ENCODE measurements at regions not wholly inside any gene's neighbourhood (a gene's known extent, or its start where the extent isn't known, plus 50 kb on each side); places are given as distances from the start of the nearest gene placed in this dataset.

GRCh38 chr10:123479640-123480039 lies 186.5 kb upstream of the GPR26 start:
- no peak for DNase-seq (ENCODE audit: low read depth in 1 of 2, low spot score in 1 of 2)
- Histone ChIP-seq H3K27ac (replicated peaks) (no peak overlapping the region), H3K4me3 (replicated peaks; ENCODE audit: insufficient read depth, low read length) (no peak overlapping the region), H3K27me3 (ENCODE audit: insufficient read depth, poor library complexity, severe bottlenecking) (no peaks in the 10 kb centered on the region)
- TF ChIP-seq POLR2AphosphoS5 (IDR thresholded peaks at IDR 0.05; ENCODE audit: low read depth) = no peak
- TF ChIP-seq GABPA (IDR thresholded peaks at IDR 0.05; ENCODE audit: low read depth) = no peak

GRCh38 chr10:123480344-123480743 lies 185.8 kb upstream of the GPR26 start:
- peaks cover 3% of the 10 kb centered on the region for H3K27me3 ChIP-seq (ENCODE audit: insufficient read depth, poor library complexity, severe bottlenecking)
- no peak overlapping the region for H3K27ac ChIP-seq (replicated peaks)
- no peak for DNase-seq (ENCODE audit: low read depth in 1 of 2, low spot score in 1 of 2)
- H3K4me3 ChIP-seq (replicated peaks; ENCODE audit: insufficient read depth, low read length) = no peak overlapping the region
- TF ChIP-seq GABPA (IDR thresholded peaks at IDR 0.05; ENCODE audit: low read depth) (no peak), POLR2AphosphoS5 (IDR thresholded peaks at IDR 0.05; ENCODE audit: low read depth) (no peak), REST (IDR thresholded peaks at IDR 0.05; ENCODE audit: insufficient replicate concordance, low read depth) (no peak), CTCF (IDR thresholded peaks at IDR 0.05; ENCODE audit: insufficient read depth, low read length) (no peak), SPI1 (IDR thresholded peaks at IDR 0.05; ENCODE audit: borderline replicate concordance, low read depth) (no peak)

GRCh38 chr10:123480845-123481244 lies 185.3 kb upstream of the GPR26 start:
- Histone ChIP-seq H3K27me3 (ENCODE audit: insufficient read depth, poor library complexity, severe bottlenecking) (peaks cover 3% of the 10 kb centered on the region), H3K4me3 (replicated peaks; ENCODE audit: insufficient read depth, low read length) (no peak overlapping the region), H3K27ac (replicated peaks) (no peak overlapping the region)
- TF ChIP-seq REST (IDR thresholded peaks at IDR 0.05; ENCODE audit: insufficient replicate concordance, low read depth) = no peak
- no peak for TF ChIP-seq SPI1 (IDR thresholded peaks at IDR 0.05; ENCODE audit: borderline replicate concordance, low read depth)
- TF ChIP-seq GABPA (IDR thresholded peaks at IDR 0.05; ENCODE audit: low read depth) = no peak
- no peak for TF ChIP-seq POLR2AphosphoS5 (IDR thresholded peaks at IDR 0.05; ENCODE audit: low read depth)
- no peak for TF ChIP-seq CTCF (IDR thresholded peaks at IDR 0.05; ENCODE audit: insufficient read depth, low read length)
- DNase-seq (ENCODE audit: low read depth in 1 of 2, low spot score in 1 of 2) = no peak

GRCh38 chr10:123484722-123485121 lies 181.4 kb upstream of the GPR26 start:
- no peak overlapping the region for H3K4me3 ChIP-seq (replicated peaks; ENCODE audit: insufficient read depth, low read length)
- peaks cover 3% of the 10 kb centered on the region for H3K27me3 ChIP-seq (ENCODE audit: insufficient read depth, poor library complexity, severe bottlenecking)
- TF ChIP-seq CTCF (IDR thresholded peaks at IDR 0.05; ENCODE audit: insufficient read depth, low read length) (no peak), GABPA (IDR thresholded peaks at IDR 0.05; ENCODE audit: low read depth) (no peak), REST (IDR thresholded peaks at IDR 0.05; ENCODE audit: insufficient replicate concordance, low read depth) (no peak), SPI1 (IDR thresholded peaks at IDR 0.05; ENCODE audit: borderline replicate concordance, low read depth) (no peak), POLR2AphosphoS5 (IDR thresholded peaks at IDR 0.05; ENCODE audit: low read depth) (no peak)
- DNase-seq (ENCODE audit: low read depth in 1 of 2, low spot score in 1 of 2) = no peak
- H3K27ac ChIP-seq (replicated peaks) = no peak overlapping the region
